ENCODE measurements at regions not wholly inside any gene's neighbourhood (a gene's known extent, or its start where the extent isn't known, plus 50 kb on each side); places are given as distances from the start of the nearest gene placed in this dataset.
"Not testable (repeated sequence)": the region's sequence is repeated elsewhere in the genome, so short reads cannot be mapped to it uniquely, and the experiment has no call there.

DNA sequence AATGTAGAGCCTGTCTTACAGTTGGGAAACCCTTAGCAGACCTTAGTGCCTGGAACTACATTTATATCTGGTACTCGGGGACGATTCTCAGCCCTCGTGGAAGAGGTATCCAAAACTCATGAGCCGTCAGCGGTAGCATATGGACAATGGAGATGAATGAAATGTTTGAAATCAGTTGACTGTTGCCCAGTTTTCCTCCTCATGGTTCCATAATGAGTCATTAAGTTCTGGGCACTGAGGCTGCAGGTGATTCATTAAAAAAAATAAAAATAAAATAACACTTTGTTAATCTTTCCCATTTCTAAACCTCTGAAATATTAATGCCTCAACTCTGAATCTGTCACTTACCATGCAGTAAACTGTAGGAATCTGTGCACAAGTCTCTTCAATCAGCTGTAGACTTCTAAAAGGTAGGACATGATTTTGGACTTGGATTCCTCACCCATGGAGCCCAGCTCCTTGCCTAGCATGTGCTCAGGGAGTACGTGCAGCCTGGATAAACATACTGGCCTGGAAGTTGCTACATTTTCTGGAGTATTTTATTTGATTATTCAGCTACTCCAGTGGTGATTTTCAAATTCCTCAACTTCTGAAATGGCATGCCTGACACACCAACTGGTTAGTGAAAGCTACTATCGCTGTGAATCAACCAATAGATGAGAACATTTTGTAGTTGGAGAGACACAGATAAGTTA, 979.2 kb downstream of the CNTNAP5 start:
- no peak for DNase-seq (ENCODE audit: low spot score)
- POLR2A ChIA-PET (ENCODE audit: low non-redundant PET): no interaction called here
- Histone ChIP-seq H3K4me1 (ENCODE audit: insufficient read depth, low read length, poor library complexity, severe bottlenecking) (no peaks in the 10 kb centered on the region), H3K9me3 (ENCODE audit: low read depth, low read length, poor library complexity, severe bottlenecking) (no peaks in the 10 kb centered on the region), H3K27ac (ENCODE audit: low read depth, low read length, poor library complexity, severe bottlenecking) (no peak overlapping the region), H3K27me3 (replicated peaks; ENCODE audit: insufficient read depth, low read depth, low read length, poor library complexity) (no peaks in the 10 kb centered on the region), H3K4me3 (ENCODE audit: low read depth, low read length, poor library complexity, severe bottlenecking) (no peak overlapping the region), H3K36me3 (ENCODE audit: insufficient read depth, low read length, poor library complexity, severe bottlenecking) (no peaks in the 10 kb centered on the region)
- no peak for TF ChIP-seq EZH2 (IDR thresholded peaks at IDR 0.05; ENCODE audit: borderline replicate concordance, low read depth, low read length, poor library complexity, severe bottlenecking)
- TF ChIP-seq, protein P1, sequence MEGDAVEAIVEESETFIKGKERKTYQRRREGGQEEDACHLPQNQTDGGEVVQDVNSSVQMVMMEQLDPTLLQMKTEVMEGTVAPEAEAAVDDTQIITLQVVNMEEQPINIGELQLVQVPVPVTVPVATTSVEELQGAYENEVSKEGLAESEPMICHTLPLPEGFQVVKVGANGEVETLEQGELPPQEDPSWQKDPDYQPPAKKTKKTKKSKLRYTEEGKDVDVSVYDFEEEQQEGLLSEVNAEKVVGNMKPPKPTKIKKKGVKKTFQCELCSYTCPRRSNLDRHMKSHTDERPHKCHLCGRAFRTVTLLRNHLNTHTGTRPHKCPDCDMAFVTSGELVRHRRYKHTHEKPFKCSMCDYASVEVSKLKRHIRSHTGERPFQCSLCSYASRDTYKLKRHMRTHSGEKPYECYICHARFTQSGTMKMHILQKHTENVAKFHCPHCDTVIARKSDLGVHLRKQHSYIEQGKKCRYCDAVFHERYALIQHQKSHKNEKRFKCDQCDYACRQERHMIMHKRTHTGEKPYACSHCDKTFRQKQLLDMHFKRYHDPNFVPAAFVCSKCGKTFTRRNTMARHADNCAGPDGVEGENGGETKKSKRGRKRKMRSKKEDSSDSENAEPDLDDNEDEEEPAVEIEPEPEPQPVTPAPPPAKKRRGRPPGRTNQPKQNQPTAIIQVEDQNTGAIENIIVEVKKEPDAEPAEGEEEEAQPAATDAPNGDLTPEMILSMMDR (conservative IDR thresholded peaks at IDR 0.05; ENCODE audit: low read depth, low read length): no peak
- no TSS peak for BruUV-seq (replicated peaks)
- CTCF ChIA-PET: interaction anchor here (0.6 kb wide), 1 partner anchor 1024 kb away, joined by 6 read pairs; no protein-coding TSS in a partner anchor
- intact Hi-C loops (cut with micrococcal nuclease; ENCODE audit: unreplicated experiment): no loop called here

DNA sequence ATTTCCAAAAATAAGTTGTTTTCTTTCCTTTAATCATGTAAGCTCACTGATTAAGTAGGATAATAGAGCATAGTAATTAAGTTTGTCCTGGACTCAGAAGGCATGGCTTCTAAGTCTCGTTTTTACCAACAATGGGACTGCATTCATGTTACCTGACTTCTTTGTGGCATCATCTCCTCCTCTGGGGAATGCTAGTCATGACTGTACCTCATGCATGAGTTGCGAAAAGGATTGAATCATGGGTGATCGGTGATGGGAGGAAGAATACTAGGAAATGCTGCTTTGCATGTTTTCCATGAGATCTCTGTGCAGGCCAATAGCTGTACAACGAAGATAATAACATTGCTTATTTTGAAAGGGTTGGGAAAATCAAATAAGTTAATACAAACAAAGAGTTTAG, 981.6 kb downstream of the CNTNAP5 start:
- no peaks in the 10 kb centered on the region for H3K4me1 ChIP-seq (ENCODE audit: insufficient read depth, low read length, poor library complexity, severe bottlenecking)
- POLR2A ChIA-PET (ENCODE audit: low non-redundant PET): interaction anchor here (0.6 kb wide), 1 partner anchor 32 kb away, joined by 3 read pairs; no protein-coding TSS in a partner anchor
- no peak for TF ChIP-seq EZH2 (IDR thresholded peaks at IDR 0.05; ENCODE audit: borderline replicate concordance, low read depth, low read length, poor library complexity, severe bottlenecking)
- TF ChIP-seq, protein P1 (conservative IDR thresholded peaks at IDR 0.05; ENCODE audit: low read depth, low read length): no peak
- no peaks in the 10 kb centered on the region for H3K27me3 ChIP-seq (replicated peaks; ENCODE audit: insufficient read depth, low read depth, low read length, poor library complexity)
- H3K36me3 ChIP-seq (ENCODE audit: insufficient read depth, low read length, poor library complexity, severe bottlenecking): no peaks in the 10 kb centered on the region
- DNase-seq (ENCODE audit: low spot score): no peak
- H3K27ac ChIP-seq (ENCODE audit: low read depth, low read length, poor library complexity, severe bottlenecking): no peak overlapping the region
- no peak overlapping the region for H3K4me3 ChIP-seq (ENCODE audit: low read depth, low read length, poor library complexity, severe bottlenecking)
- H3K9me3 ChIP-seq (ENCODE audit: low read depth, low read length, poor library complexity, severe bottlenecking): no peaks in the 10 kb centered on the region
- intact Hi-C loops (cut with micrococcal nuclease; ENCODE audit: unreplicated experiment): no loop called here
- CTCF ChIA-PET: no interaction called here
- no TSS peak for BruUV-seq (replicated peaks)

DNA sequence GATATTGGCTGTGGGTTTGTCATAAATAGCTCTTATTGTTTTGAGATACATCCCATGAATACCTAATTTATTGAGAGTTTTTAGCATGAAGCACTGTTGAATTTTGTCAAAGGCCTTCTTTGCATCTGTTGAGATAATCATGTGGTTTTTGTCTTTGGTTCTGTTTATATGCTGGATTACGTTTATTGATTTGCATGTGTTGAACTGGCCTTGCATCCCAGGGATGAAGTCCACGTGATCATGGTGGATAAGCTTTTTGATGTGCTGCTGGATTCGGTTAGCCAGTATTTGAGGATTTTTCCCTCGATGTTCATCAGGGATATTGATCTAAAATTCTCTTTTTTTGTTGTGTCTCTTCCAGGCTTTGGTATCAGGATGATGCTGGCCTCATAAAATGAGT, 1003.6 kb downstream of the CNTNAP5 start:
- H3K36me3 ChIP-seq (ENCODE audit: insufficient read depth, low read length, poor library complexity, severe bottlenecking); BruUV-seq (replicated peaks); H3K27ac ChIP-seq (ENCODE audit: low read depth, low read length, poor library complexity, severe bottlenecking); DNase-seq (ENCODE audit: low spot score); POLR2A ChIA-PET (ENCODE audit: low non-redundant PET); CTCF ChIA-PET; H3K27me3 ChIP-seq (replicated peaks; ENCODE audit: insufficient read depth, low read depth, low read length, poor library complexity); H3K4me1 ChIP-seq (ENCODE audit: insufficient read depth, low read length, poor library complexity, severe bottlenecking); H3K4me3 ChIP-seq (ENCODE audit: low read depth, low read length, poor library complexity, severe bottlenecking); intact Hi-C loops (cut with micrococcal nuclease; ENCODE audit: unreplicated experiment): not testable (repeated sequence)
- peaks cover 19% of the 10 kb centered on the region for H3K9me3 ChIP-seq (ENCODE audit: low read depth, low read length, poor library complexity, severe bottlenecking)

DNA sequence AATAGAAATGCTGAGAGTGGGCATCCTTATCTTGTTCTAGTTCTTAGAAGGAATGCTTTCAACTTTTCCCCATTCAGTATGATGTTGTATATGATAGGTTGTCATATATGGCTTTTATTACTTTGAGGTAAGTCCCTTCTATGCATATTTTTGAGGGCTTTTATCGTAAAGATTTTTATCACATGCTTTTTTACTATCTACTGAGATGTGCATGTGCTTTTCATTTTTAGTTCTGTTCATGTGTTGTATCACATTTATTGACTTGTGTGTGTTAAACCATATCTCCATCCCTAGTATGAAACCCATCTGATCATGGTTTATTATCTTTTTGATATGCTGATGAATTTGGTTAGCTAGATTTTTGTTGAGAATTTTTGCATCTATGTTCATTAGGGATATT, 1008.8 kb downstream of the CNTNAP5 start:
- H3K4me3 ChIP-seq (ENCODE audit: low read depth, low read length, poor library complexity, severe bottlenecking): no peak overlapping the region
- H3K27me3 ChIP-seq (replicated peaks; ENCODE audit: insufficient read depth, low read depth, low read length, poor library complexity): no peaks in the 10 kb centered on the region
- BruUV-seq (replicated peaks): no TSS peak
- TF ChIP-seq EZH2 (IDR thresholded peaks at IDR 0.05; ENCODE audit: borderline replicate concordance, low read depth, low read length, poor library complexity, severe bottlenecking): no peak
- TF ChIP-seq, protein P1 (conservative IDR thresholded peaks at IDR 0.05; ENCODE audit: low read depth, low read length): no peak
- DNase-seq (ENCODE audit: low spot score): no peak
- peaks cover 10% of the 10 kb centered on the region for H3K9me3 ChIP-seq (ENCODE audit: low read depth, low read length, poor library complexity, severe bottlenecking)
- no peaks in the 10 kb centered on the region for H3K4me1 ChIP-seq (ENCODE audit: insufficient read depth, low read length, poor library complexity, severe bottlenecking)
- POLR2A ChIA-PET (ENCODE audit: low non-redundant PET): no interaction called here
- intact Hi-C loops (cut with micrococcal nuclease; ENCODE audit: unreplicated experiment): no loop called here
- no peaks in the 10 kb centered on the region for H3K36me3 ChIP-seq (ENCODE audit: insufficient read depth, low read length, poor library complexity, severe bottlenecking)
- H3K27ac ChIP-seq (ENCODE audit: low read depth, low read length, poor library complexity, severe bottlenecking): no peak overlapping the region
- CTCF ChIA-PET: no interaction called here
